GM23248 (cell line): ENCODE measurements at regions not wholly inside any gene's neighbourhood (a gene's known extent, or its start where the extent isn't known, plus 50 kb on each side); places are given as distances from the start of the nearest gene placed in this dataset.

ENCODE experiments used
- DNase-seq: peaks from one replicate; pipeline ENCODE4 v3.0.0-alpha.2; 2015
- H2AFZ ChIP-seq: fragments of 200-600 bp; sonication (generic); 2 replicates; pipeline ENCODE4 v1.6.1; 2016; ENCODE audit warnings: antibody characterized with exemption
- H3F3A ChIP-seq: fragments of 200-600 bp; sonication (generic); 2 replicates; pipeline ENCODE4 v1.6.1; 2016; ENCODE audit warnings: mild to moderate bottlenecking, antibody characterized with exemption, mixed run types; ENCODE audit not compliant: insufficient read depth
- H3K27ac ChIP-seq: fragments of 200-600 bp; sonication (generic); 2 replicates; pipeline ENCODE4 v1.5.1; 2016; ENCODE audit warnings: mild to moderate bottlenecking
- H3K27me3 ChIP-seq: fragments of 200-600 bp; sonication (generic); replicated peaks from 2 replicates; pipeline ENCODE4 v1.6.1; 2016; ENCODE audit warnings: mild to moderate bottlenecking; ENCODE audit not compliant: insufficient read depth
- H3K36me3 ChIP-seq: fragments of 200-600 bp; sonication (generic); 2 replicates; pipeline ENCODE4 v1.6.1; 2016; ENCODE audit warnings: low read depth, mild to moderate bottlenecking
- H3K4me1 ChIP-seq: fragments of 200-600 bp; sonication (generic); 2 replicates; pipeline ENCODE4 v1.6.1; 2016; ENCODE audit warnings: mild to moderate bottlenecking; ENCODE audit not compliant: insufficient read depth
- H3K4me2 ChIP-seq: fragments of 200-600 bp; sonication (generic); one replicate; pipeline ENCODE4 v1.6.1; 2016; ENCODE audit warnings: mild to moderate bottlenecking; ENCODE audit not compliant: unreplicated experiment
- H3K4me3 ChIP-seq: fragments of 200-600 bp; sonication (generic); 2 replicates; pipeline ENCODE4 v1.5.1; 2016; ENCODE audit warnings: mild to moderate bottlenecking
- H3K79me2 ChIP-seq: fragments of 200-600 bp; sonication (generic); 2 replicates; pipeline ENCODE4 v1.6.1; 2016; ENCODE audit warnings: mild to moderate bottlenecking; ENCODE audit not compliant: insufficient read depth
- H3K9ac ChIP-seq: fragments of 200-600 bp; sonication (generic); 2 replicates; pipeline ENCODE4 v1.6.1; 2016; ENCODE audit warnings: mild to moderate bottlenecking
- H3K9me2 ChIP-seq: fragments of 200-600 bp; sonication (generic); 2 replicates; pipeline ENCODE4 v1.6.1; 2016; ENCODE audit warnings: mixed run types, mild to moderate bottlenecking, moderate library complexity; ENCODE audit not compliant: insufficient read depth
- H3K9me3 ChIP-seq: fragments of 200-600 bp; sonication (generic); one replicate; pipeline ENCODE4 v1.6.1; 2017; ENCODE audit warnings: low read depth
- H4K20me1 ChIP-seq: fragments of 200-600 bp; sonication (generic); 2 replicates; pipeline ENCODE4 v1.6.0; 2016; ENCODE audit not compliant: insufficient read depth
- EZH2 ChIP-seq: fragments of 200-600 bp; sonication (generic); IDR thresholded peaks from 2 replicates; pipeline ENCODE4 v1.6.1; 2018; ENCODE audit warnings: antibody characterized with exemption, mild to moderate bottlenecking; ENCODE audit not compliant: insufficient read depth, poor library complexity, severe bottlenecking
- EZH2phosphoT487 ChIP-seq: fragments of 200-600 bp; sonication (generic); IDR thresholded peaks from 2 replicates; pipeline ENCODE4 v1.6.1; 2018; ENCODE audit warnings: antibody characterized with exemption, moderate library complexity, mild to moderate bottlenecking, low read depth; ENCODE audit not compliant: insufficient read depth
- WGBS, 2 experiments: methylation state at CpG; one replicate each; pipeline ENCODE4 v1.1.6; 2015 to 2017; ENCODE audit warnings: low lambda C conversion rate in 2 of 2, low coverage in 1 of 2; ENCODE audit errors: missing lambda C conversion rate in 2 of 2; 5-methylcytosine and 5-hydroxymethylcytosine counted together
- in situ Hi-C: fragments of 300-500 bp; cut with MboI; formaldehyde crosslinking; loops from 2 replicates; pipeline ENCODE4 v1.15.0; 2020

DNA sequence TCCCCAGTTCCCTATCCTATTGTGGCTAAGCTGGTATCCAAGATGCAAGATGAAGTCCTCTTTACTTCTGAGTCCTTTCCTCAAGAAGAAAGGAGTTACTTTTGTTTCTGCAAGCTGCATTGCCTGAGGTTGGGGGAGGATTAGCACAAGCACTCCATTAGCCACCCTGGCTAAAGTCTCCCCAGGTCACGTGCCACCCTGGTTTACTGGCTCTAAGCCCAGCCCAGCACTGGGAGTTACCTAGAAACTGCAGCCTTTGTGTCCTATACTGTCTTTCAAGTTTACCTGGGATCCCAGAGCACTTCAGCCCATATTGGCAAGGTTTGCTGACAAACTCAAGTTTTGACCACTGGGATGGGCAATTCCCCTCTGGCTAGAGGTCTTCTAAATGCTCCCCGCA, 78.4 kb upstream of the DBX1 start:
- Histone ChIP-seq H3F3A (no peaks in the 10 kb centered on the region), H3K27ac (no peak overlapping the region), H2AFZ (no peak overlapping the region), H3K36me3 (no peaks in the 10 kb centered on the region), H3K4me3 (no peak overlapping the region), H3K79me2 (no peaks in the 10 kb centered on the region), H3K9me2 (no peaks in the 10 kb centered on the region), H3K4me2 (no peak overlapping the region), H3K27me3 (peaks cover 8% of the 10 kb centered on the region), H3K9ac (no peak overlapping the region), H3K9me3 (no peaks in the 10 kb centered on the region), H3K4me1 (no peaks in the 10 kb centered on the region), H4K20me1 (no peaks in the 10 kb centered on the region)
- in situ Hi-C loops, result no loop called here
- DNase-seq, result no peak
- WGBS, 2 experiments, result 4 to 8% methylated on average over 2 of the region's 2 CpGs
- TF ChIP-seq EZH2phosphoT487 (no peak), EZH2 (no peak)

GRCh38 chr11:20235164-20235563, 74.9 kb upstream of the DBX1 start:
- Histone ChIP-seq H2AFZ (no peak overlapping the region), H3K9me3 (no peaks in the 10 kb centered on the region), H3F3A (no peaks in the 10 kb centered on the region), H3K79me2 (no peaks in the 10 kb centered on the region), H3K9me2 (no peaks in the 10 kb centered on the region), H3K36me3 (no peaks in the 10 kb centered on the region), H3K27me3 (no peaks in the 10 kb centered on the region; the same call in 1 of the 2 replicates), H3K4me1 (no peaks in the 10 kb centered on the region), H3K9ac (no peak overlapping the region), H3K4me2 (no peak overlapping the region), H3K27ac (no peak overlapping the region), H3K4me3 (no peak overlapping the region), H4K20me1 (no peaks in the 10 kb centered on the region)
- no peak for DNase-seq
- in situ Hi-C loops, result no loop called here
- no peak for TF ChIP-seq EZH2phosphoT487
- TF ChIP-seq EZH2, result no peak

DNA sequence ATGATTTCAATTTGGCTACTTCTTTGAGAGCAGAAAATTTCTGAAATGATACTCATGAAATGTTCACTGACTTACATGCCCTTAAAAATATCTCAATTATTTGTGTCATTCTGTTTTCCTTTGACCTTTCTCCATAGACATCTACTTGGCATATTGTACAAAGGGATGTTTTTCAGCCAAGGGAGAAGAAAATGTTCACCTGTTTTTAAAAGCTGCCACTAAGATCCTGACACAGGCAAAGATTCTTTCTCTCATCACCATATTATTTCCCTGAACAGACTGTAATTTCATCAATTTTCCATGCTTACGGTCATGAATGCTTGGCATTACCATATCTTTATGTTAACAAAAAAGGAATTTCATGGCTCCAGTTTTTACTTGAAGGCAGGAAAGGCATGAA, 67.4 kb upstream of the DBX1 start:
- in situ Hi-C loops, result no loop called here
- H3K9me3 ChIP-seq, result no peaks in the 10 kb centered on the region
- H3F3A ChIP-seq, result no peaks in the 10 kb centered on the region
- DNase-seq, result no peak
- no peaks in the 10 kb centered on the region for H3K36me3 ChIP-seq
- no peaks in the 10 kb centered on the region for H4K20me1 ChIP-seq
- no peaks in the 10 kb centered on the region; the same call in 1 of the 2 replicates for H3K27me3 ChIP-seq
- H3K9ac ChIP-seq, result no peak overlapping the region
- TF ChIP-seq EZH2phosphoT487, result no peak
- no peak for TF ChIP-seq EZH2
- no peaks in the 10 kb centered on the region for H3K4me1 ChIP-seq
- no peak overlapping the region for H3K4me3 ChIP-seq
- no peaks in the 10 kb centered on the region for H3K79me2 ChIP-seq
- H3K4me2 ChIP-seq, result no peak overlapping the region
- H3K9me2 ChIP-seq, result no peaks in the 10 kb centered on the region
- 32 to 64% methylated on average over 1 of the region's 1 CpG for WGBS, 2 experiments
- H2AFZ ChIP-seq, result no peak overlapping the region
- no peak overlapping the region for H3K27ac ChIP-seq

GRCh38 chr11:20226933-20227332, 66.7 kb upstream of the DBX1 start:
- no peaks in the 10 kb centered on the region; the same call in 1 of the 2 replicates for H3K27me3 ChIP-seq
- H4K20me1 ChIP-seq, result no peaks in the 10 kb centered on the region
- in situ Hi-C loops, result no loop called here
- H3K79me2 ChIP-seq, result no peaks in the 10 kb centered on the region
- H3K36me3 ChIP-seq, result no peaks in the 10 kb centered on the region
- peak; percentile 14 for DNase-seq
- TF ChIP-seq EZH2 (no peak), EZH2phosphoT487 (no peak)
- no peaks in the 10 kb centered on the region for H3F3A ChIP-seq
- H3K9me3 ChIP-seq, result no peaks in the 10 kb centered on the region
- H2AFZ ChIP-seq, result no peak overlapping the region
- H3K27ac ChIP-seq, result no peak overlapping the region
- no peak overlapping the region for H3K9ac ChIP-seq
- no peak overlapping the region for H3K4me2 ChIP-seq
- no peaks in the 10 kb centered on the region for H3K4me1 ChIP-seq
- H3K4me3 ChIP-seq, result no peak overlapping the region
- no peaks in the 10 kb centered on the region for H3K9me2 ChIP-seq

DNA sequence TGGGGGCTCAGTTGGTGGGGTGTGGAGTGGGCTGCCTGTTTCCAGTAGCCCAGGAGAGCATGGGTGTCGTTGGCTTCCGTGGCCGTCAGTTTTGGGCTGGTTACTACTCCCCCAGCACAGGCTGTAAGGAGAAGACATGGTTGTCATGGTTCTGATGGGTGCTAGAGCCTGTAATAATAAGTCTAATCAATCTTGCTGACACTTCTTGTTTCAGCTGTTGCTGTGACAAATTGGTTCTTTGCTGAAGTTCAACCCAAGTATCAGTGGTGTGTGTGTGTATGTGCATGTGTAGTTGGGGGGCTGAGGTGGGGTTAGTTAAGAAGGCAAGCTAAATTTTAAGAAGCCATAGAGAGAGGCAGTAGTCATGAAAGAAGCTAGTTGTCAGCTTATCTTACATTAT, 61.3 kb upstream of the DBX1 start:
- no peaks in the 10 kb centered on the region for H3K79me2 ChIP-seq
- WGBS, 2 experiments, result 51 to 63% methylated on average over 3 of the region's 3 CpGs

More for the DNA sequence above, 61.3 kb upstream of the DBX1 start:
- Histone ChIP-seq H3K9ac (no peak overlapping the region), H3F3A (no peaks in the 10 kb centered on the region), H3K36me3 (no peaks in the 10 kb centered on the region), H3K9me3 (no peaks in the 10 kb centered on the region), H3K27me3 (peaks cover 4% of the 10 kb centered on the region; the same call in 1 of the 2 replicates), H3K27ac (no peak overlapping the region), H3K4me2 (no peak overlapping the region), H3K4me1 (no peaks in the 10 kb centered on the region), H2AFZ (no peak overlapping the region), H3K4me3 (no peak overlapping the region), H3K9me2 (no peaks in the 10 kb centered on the region), H4K20me1 (no peaks in the 10 kb centered on the region)
- in situ Hi-C loops, result no loop called here
- no peak for DNase-seq
- TF ChIP-seq EZH2, result no peak
- TF ChIP-seq EZH2phosphoT487, result no peak
